ENCODE measurements at regions not wholly inside any gene's neighbourhood (a gene's known extent, or its start where the extent isn't known, plus 50 kb on each side); places are given as distances from the start of the nearest gene placed in this dataset.

- TF ChIP-seq CTCF (IDR thresholded peaks at IDR 0.05; ENCODE audit: insufficient read depth, low read depth, low read length) (no peak), EZH2 (IDR thresholded peaks at IDR 0.05; ENCODE audit: insufficient read depth, low read length) (no peak)
Observed at GRCh38 chr12:93198086-93198485, 179.6 kb upstream of the NUDT4 start.

Data from astrocyte (in vitro differentiated cells and primary cell).